MCF 10A (cell line): ENCODE measurements at regions not wholly inside any gene's neighbourhood (a gene's known extent, or its start where the extent isn't known, plus 50 kb on each side); places are given as distances from the start of the nearest gene placed in this dataset.

ENCODE experiments used
- BruUV-seq: library from RNA; stranded (reverse); fragments of 400-500 nt; replicated peaks from 2 replicates; lab custom pipeline; 2021; lab: Mats Ljungman, UMichigan
- CTCF ChIA-PET: fragments of 300-600 bp; sonication (Branson Sonifier 250); formaldehyde crosslinking; extraction: SDS; loops from one replicate; lab custom pipeline; 2021; ENCODE audit warnings: antibody characterized with exemption, inconsistent platforms; lab: Yijun Ruan, JAX
- POLR2A ChIA-PET: fragments of 300-600, 350-650 bp; sonication (Branson Sonifier 250); formaldehyde crosslinking; extraction: SDS; loops from one replicate; lab custom pipeline; 2020; ENCODE audit warnings: antibody characterized with exemption, inconsistent platforms; lab: Yijun Ruan, JAX
- DNase-seq: peaks from one replicate; pipeline ENCODE4 v3.0.0-alpha.2; 2018; ENCODE audit not compliant: unreplicated experiment
- H3K27ac Mint-ChIP-seq: one replicate; pipeline ENCODE4 v1.8.0; 2022; ENCODE audit warnings: mild to moderate bottlenecking, low read depth, mixed read lengths; ENCODE audit not compliant: unreplicated experiment
- H3K27me3 Mint-ChIP-seq: one replicate; pipeline ENCODE4 v1.8.0; 2022; ENCODE audit warnings: mixed read lengths; ENCODE audit not compliant: insufficient read depth, unreplicated experiment
- H3K36me3 Mint-ChIP-seq: one replicate; pipeline ENCODE4 v1.8.0; 2022; ENCODE audit warnings: mild to moderate bottlenecking, moderate library complexity, mixed read lengths; ENCODE audit not compliant: insufficient read depth, unreplicated experiment
- H3K4me1 Mint-ChIP-seq: one replicate; pipeline ENCODE4 v1.8.0; 2022; ENCODE audit warnings: mixed read lengths; ENCODE audit not compliant: insufficient read depth, unreplicated experiment
- H3K4me3 Mint-ChIP-seq: one replicate; pipeline ENCODE4 v1.8.0; 2022; ENCODE audit warnings: mild to moderate bottlenecking, moderate library complexity, mixed read lengths; ENCODE audit not compliant: unreplicated experiment
- H3K9me3 Mint-ChIP-seq: one replicate; pipeline ENCODE4 v1.8.0; 2022; ENCODE audit warnings: mixed read lengths; ENCODE audit not compliant: unreplicated experiment
- CTCF ChIP-seq: fragments of 200-600 bp; IDR thresholded peaks from one replicate; pipeline ENCODE4 v1.8.0; 2022; ENCODE audit warnings: antibody characterized with exemption, mild to moderate bottlenecking; ENCODE audit not compliant: unreplicated experiment
- intact Hi-C: fragments of 100-400 bp; cut with micrococcal nuclease; formaldehyde crosslinking; loops from 2 replicates; pipeline ENCODE4 v1.14.1; 2022

GRCh38 chr6:22001396-22002027, 295.3 kb downstream of the PRL start:
- Mint-ChIP-seq H3K4me3 (no peak overlapping the region), H3K4me1 (no peaks in the 10 kb centered on the region), H3K27ac (no peak overlapping the region), H3K27me3 (no peaks in the 10 kb centered on the region), H3K9me3 (no peaks in the 10 kb centered on the region), H3K36me3 (no peaks in the 10 kb centered on the region)
- CTCF ChIA-PET, result no interaction called here
- no TSS peak for BruUV-seq
- no peak for DNase-seq
- POLR2A ChIA-PET, result interaction anchor here (1.5 kb wide), 1 partner anchor 10 kb away, joined by 5 read pairs; no protein-coding TSS in a partner anchor
- intact Hi-C loops, result no loop called here
- TF ChIP-seq CTCF, result no peak

- CTCF ChIA-PET, result interaction anchor here (0.6 to 0.8 kb wide), 4 partner anchors 107 to 1443 kb away, joined by 3 to 7 read pairs (median 4); no protein-coding TSS in a partner anchor
- H3K36me3 Mint-ChIP-seq, result no peaks in the 10 kb centered on the region
- POLR2A ChIA-PET, result interaction anchor here (0.7 kb wide), 1 partner anchor 405 kb away, joined by 3 read pairs; no protein-coding TSS in a partner anchor
- no peaks in the 10 kb centered on the region for H3K27me3 Mint-ChIP-seq
- intact Hi-C loops, result no loop called here
- no peak overlapping the region for H3K4me3 Mint-ChIP-seq
- H3K27ac Mint-ChIP-seq, result no peak overlapping the region
- H3K9me3 Mint-ChIP-seq, result no peaks in the 10 kb centered on the region
- TF ChIP-seq CTCF, result no peak
- no peaks in the 10 kb centered on the region for H3K4me1 Mint-ChIP-seq
- no peak for DNase-seq
- BruUV-seq, result no TSS peak
These were observed 293.5 kb downstream of the PRL start for GRCh38 chr6:22003287-22003686.

- no peaks in the 10 kb centered on the region for H3K27me3 Mint-ChIP-seq
- no TSS peak for BruUV-seq
- no peak overlapping the region for H3K4me3 Mint-ChIP-seq
- intact Hi-C loops, result no loop called here
- H3K9me3 Mint-ChIP-seq, result no peaks in the 10 kb centered on the region
- CTCF ChIA-PET, result no interaction called here
- no peak overlapping the region for H3K27ac Mint-ChIP-seq
- no peak for TF ChIP-seq CTCF
- no peaks in the 10 kb centered on the region for H3K36me3 Mint-ChIP-seq
- POLR2A ChIA-PET, result no interaction called here
- no peaks in the 10 kb centered on the region for H3K4me1 Mint-ChIP-seq
- DNase-seq, result no peak
These were observed 290.0 kb downstream of the PRL start for GRCh38 chr6:22006795-22007194.

DNA sequence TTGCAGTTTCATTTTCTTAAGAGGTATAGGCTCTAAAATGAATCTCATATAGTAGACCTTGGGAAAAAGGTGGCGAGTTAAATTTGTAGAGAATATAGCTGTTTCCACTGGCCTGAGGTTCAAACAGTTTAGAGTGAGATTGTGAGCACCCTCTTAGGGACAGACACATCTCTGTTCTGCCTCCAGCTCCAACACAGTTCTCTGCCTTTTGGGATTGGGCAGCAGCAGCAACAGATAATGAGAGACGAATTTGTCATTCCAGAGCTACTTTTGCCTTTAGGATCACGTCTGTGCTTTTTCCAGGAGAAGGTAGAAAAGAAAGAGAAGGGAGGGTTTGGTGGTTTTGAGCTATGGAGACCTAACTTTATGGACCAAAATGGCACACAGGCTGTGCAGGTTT, 289.4 kb downstream of the PRL start:
- BruUV-seq, result no TSS peak
- H3K9me3 Mint-ChIP-seq, result no peaks in the 10 kb centered on the region
- no peaks in the 10 kb centered on the region for H3K36me3 Mint-ChIP-seq
- POLR2A ChIA-PET, result no interaction called here
- H3K4me1 Mint-ChIP-seq, result no peaks in the 10 kb centered on the region
- intact Hi-C loops, result no loop called here
- no peak overlapping the region for H3K4me3 Mint-ChIP-seq
- no peak for DNase-seq
- H3K27me3 Mint-ChIP-seq, result no peaks in the 10 kb centered on the region
- CTCF ChIA-PET, result no interaction called here
- no peak for TF ChIP-seq CTCF
- H3K27ac Mint-ChIP-seq, result peak overlapping the region; percentile 75
